GM12872 (cell line): ENCODE measurements at regions not wholly inside any gene's neighbourhood (a gene's known extent, or its start where the extent isn't known, plus 50 kb on each side); places are given as distances from the start of the nearest gene placed in this dataset.

Source experiments
- TF ChIP-seq, protein P1 (sequence below): IDR thresholded peaks from 3 replicates; pipeline ENCODE4 v1.5.1; 2011; ENCODE audit warnings: low read depth, mild to moderate bottlenecking, low read length, moderate library complexity; ENCODE audit not compliant: insufficient read depth

DNA sequence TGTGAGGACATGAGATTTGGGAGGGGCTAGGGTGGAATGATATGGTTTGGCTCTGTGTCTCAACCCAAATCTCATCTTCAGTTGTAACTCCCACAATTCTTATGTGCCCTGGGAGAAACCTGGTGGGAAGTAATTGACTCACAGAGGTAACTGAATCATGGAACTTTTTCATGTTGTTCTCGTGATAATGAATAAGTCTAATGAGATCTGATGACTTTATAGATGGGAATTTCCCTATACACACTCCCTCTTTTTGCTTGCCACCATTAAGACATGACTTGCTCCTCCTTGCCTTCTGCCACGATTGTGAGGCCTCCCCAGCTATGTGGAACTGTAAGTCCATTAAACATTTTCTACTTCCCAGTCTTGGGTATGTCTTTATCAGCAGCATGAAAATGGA is 253.2 kb upstream of the GK2 start:
- TF ChIP-seq, protein P1, sequence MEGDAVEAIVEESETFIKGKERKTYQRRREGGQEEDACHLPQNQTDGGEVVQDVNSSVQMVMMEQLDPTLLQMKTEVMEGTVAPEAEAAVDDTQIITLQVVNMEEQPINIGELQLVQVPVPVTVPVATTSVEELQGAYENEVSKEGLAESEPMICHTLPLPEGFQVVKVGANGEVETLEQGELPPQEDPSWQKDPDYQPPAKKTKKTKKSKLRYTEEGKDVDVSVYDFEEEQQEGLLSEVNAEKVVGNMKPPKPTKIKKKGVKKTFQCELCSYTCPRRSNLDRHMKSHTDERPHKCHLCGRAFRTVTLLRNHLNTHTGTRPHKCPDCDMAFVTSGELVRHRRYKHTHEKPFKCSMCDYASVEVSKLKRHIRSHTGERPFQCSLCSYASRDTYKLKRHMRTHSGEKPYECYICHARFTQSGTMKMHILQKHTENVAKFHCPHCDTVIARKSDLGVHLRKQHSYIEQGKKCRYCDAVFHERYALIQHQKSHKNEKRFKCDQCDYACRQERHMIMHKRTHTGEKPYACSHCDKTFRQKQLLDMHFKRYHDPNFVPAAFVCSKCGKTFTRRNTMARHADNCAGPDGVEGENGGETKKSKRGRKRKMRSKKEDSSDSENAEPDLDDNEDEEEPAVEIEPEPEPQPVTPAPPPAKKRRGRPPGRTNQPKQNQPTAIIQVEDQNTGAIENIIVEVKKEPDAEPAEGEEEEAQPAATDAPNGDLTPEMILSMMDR = no peak

DNA sequence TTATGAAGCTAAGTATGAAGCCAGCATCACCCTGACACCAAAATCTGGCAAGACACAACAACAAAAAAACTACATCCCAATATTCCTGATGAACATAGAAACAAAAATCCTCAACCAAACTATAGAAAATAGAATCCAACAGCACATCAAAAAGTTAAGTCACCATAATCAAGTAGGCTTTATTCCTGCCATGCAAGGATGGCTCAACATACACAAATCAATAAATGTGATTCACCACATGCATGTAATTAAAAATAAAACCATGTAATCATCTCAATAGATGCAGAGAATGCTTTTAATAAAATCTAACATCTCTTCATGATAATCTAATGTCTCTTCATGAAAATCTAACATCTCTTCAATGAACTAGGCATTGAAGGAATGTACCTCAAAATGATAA is 249.4 kb upstream of the GK2 start:
- TF ChIP-seq, protein P1 = no peak

DNA sequence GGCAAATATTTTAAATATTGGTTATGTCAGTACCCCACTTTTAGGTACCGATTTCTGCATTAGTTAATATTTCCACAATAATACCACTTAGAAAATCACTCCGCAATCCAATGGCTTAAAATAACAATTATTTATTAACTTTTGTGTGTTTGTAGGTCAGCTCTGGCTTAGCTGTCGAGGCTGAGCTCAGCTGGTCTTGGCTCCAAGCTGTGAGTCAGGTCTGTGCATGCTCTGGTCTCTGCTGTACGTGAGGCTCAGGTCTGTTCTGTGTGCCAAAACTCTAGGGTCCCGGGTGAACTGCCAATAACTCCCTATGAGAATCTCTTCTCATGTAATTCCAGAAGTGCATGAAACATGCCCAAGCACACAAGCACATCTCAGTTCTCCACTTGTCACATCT is 245.8 kb upstream of the GK2 start:
- TF ChIP-seq, protein P1 = no peak

DNA sequence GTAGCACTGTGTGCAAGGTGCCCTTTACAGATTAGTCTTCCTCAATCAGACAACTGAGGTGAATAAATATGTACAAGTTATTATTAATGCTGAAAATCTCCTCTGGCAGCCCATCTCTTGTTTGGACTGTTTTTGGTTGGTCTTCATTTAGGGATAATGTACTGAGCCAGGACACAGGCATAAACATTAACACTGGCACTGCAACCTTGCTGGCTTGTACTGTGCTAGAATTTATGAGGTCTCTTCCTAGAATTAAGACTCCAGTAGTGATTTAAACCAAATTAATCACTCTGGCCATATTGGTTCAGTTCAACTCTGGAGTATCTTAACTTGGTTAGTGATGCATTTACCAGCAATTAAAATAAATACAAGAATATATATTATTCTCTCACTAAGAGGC is 244.7 kb upstream of the GK2 start:
- TF ChIP-seq, protein P1 = no peak

DNA sequence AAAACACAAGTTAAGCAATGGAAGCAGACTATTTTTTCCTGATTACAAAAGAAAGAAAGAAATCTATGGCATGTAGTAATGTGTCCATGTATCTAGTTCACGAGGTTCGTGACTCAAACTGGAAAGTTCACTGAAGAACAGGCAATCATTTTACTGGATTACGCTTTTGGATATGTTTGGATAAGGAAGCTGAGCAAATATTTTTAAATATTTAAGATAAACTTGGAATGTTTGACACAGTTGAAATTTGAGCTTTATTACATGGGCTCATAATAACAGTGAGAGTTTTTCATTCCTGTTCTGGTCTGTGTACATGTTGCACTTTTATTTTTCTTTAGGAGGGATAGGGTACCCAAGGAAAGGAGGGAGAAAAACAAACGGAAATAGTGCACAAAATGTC is 244.2 kb upstream of the GK2 start:
- TF ChIP-seq, protein P1 = no peak

DNA sequence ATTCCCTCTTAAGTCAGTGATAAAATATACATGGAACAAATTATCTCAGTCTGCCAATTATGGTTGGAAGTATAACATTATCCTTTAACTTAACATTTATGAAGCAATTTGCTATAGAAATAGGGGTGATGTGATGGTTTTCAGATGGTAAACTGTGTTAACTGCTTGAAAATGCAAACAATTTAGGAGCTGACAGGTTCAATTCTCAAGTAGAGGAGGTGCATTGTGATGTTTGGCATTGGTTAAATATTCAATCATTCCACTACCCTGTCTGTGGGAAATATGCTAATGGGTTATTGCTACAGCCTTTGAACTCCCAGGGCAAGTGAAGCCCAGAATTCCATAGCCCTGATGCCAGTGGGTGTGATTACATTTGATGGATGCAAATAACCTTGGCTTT is 243.4 kb upstream of the GK2 start:
- TF ChIP-seq, protein P1 = no peak

DNA sequence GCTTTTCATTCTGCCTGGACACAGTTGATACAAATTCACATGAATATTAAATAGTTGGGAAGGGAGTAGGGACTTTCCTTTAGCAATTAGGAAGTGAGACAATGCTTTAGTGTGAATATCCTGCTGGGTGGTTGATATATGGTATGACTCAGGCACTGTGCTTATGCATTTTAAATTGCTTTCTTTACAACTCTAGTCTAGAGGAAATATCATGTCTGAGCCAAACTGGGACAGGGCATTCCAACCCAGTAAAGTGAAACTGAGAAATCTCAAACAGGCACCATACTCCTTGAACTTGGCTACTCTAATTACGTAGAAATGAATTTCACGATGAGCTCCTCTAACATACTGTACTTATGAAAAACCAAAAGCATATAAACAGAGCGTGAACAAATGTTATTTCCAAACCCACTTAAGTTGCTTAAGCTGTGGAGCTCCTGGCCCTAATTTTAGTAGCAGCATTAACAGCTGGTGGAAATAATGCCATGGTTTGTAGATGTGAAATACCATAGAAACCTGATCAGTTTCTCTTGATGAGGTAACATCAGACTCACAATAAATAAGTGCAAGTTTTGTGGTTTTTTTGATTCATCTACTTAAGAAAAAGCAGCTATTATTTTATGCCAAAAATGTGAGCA is 242.9 kb upstream of the GK2 start:
- TF ChIP-seq, protein P1 = no peak
